HEK293 (cell line): ENCODE measurements at regions not wholly inside any gene's neighbourhood (a gene's known extent, or its start where the extent isn't known, plus 50 kb on each side); places are given as distances from the start of the nearest gene placed in this dataset.

ENCODE experiments used
- CTCF ChIA-PET: fragments of 350-600 bp; formaldehyde crosslinking; extraction: SDS; loops from one replicate; lab custom pipeline; 2021; ENCODE audit warnings: antibody characterized with exemption; lab: Yijun Ruan, JAX
- POLR2A ChIA-PET: fragments of 300-600 bp; formaldehyde crosslinking; extraction: SDS; loops from one replicate; lab custom pipeline; 2020; ENCODE audit warnings: antibody characterized with exemption, inconsistent platforms; lab: Yijun Ruan, JAX
- H3K27ac ChIP-seq: fragments of 200-500 bp; sonication (Bioruptor generic); 2 replicates; pipeline ENCODE4 v1.5.1; 2014; ENCODE audit warnings: low read depth, low read length, control low read depth, inconsistent platforms; ENCODE audit errors: extremely low read depth
- H3K36me3 ChIP-seq, 2 experiments: fragments of 200-500 bp in 1 of 2; sonication (Bioruptor generic) in 1 of 2; 1 replicate in 1 of 2; 2 replicates in 1 of 2; pipeline ENCODE4 v1.5.1; 2014 to 2017; ENCODE audit warnings: inconsistent platforms in 2 of 2, low read length in 2 of 2; ENCODE audit not compliant: control insufficient read depth in 2 of 2, insufficient read depth in 1 of 2
- H3K4me1 ChIP-seq: fragments of 200-500 bp; sonication (Bioruptor generic); 2 replicates; pipeline ENCODE4 v1.5.1; 2014; ENCODE audit warnings: mild to moderate bottlenecking, low read length, inconsistent platforms; ENCODE audit not compliant: control insufficient read depth, insufficient read depth
- H3K4me3 ChIP-seq: 2 replicates; pipeline ENCODE4 v1.5.1; 2011; ENCODE audit warnings: low read depth, mild to moderate bottlenecking, control low read depth, low read length, moderate library complexity
- H3K9me3 ChIP-seq: fragments of 200-500 bp; sonication (Bioruptor generic); 2 replicates; pipeline ENCODE4 v1.5.1; 2014; ENCODE audit warnings: low read depth, low read length, inconsistent platforms; ENCODE audit not compliant: control insufficient read depth, insufficient read depth
- HOXA7 ChIP-seq: sonication (generic); formaldehyde crosslinking; IDR thresholded peaks from 2 replicates; pipeline ENCODE4 v1.8.1; 2022; ENCODE audit warnings: missing genetic modification reagents, borderline replicate concordance
- KLF17 ChIP-seq: fragments of 450-650 bp; formaldehyde crosslinking; IDR thresholded peaks from 2 replicates; pipeline ENCODE4 v1.5.1; 2016; ENCODE audit warnings: missing biosample characterization, missing genetic modification characterization
- PRDM10 ChIP-seq: fragments of 450-650 bp; formaldehyde crosslinking; IDR thresholded peaks from 2 replicates; pipeline ENCODE4 v1.5.1; 2016; ENCODE audit warnings: missing biosample characterization, missing genetic modification characterization
- SCRT2 ChIP-seq: fragments of 450-650 bp; formaldehyde crosslinking; IDR thresholded peaks from 2 replicates; pipeline ENCODE4 v1.5.1; 2016; ENCODE audit warnings: missing biosample characterization, missing genetic modification characterization
- TSHZ1 ChIP-seq: fragments of 450-650 bp; formaldehyde crosslinking; IDR thresholded peaks from 2 replicates; pipeline ENCODE4 v1.5.1; 2016; ENCODE audit warnings: missing biosample characterization, missing genetic modification characterization, borderline replicate concordance
- ZBTB6 ChIP-seq: fragments of 450-650 bp; formaldehyde crosslinking; IDR thresholded peaks from 2 replicates; pipeline ENCODE4 v1.5.1; 2017; ENCODE audit warnings: missing biosample characterization, missing genetic modification characterization
- ZEB2 ChIP-seq: fragments of 450-650 bp; formaldehyde crosslinking; IDR thresholded peaks from 2 replicates; pipeline ENCODE4 v1.5.1; 2016; ENCODE audit warnings: missing biosample characterization, missing genetic modification characterization
- ZFP69B ChIP-seq: fragments of 450-650 bp; formaldehyde crosslinking; IDR thresholded peaks from 2 replicates; pipeline ENCODE4 v1.5.1; 2016; ENCODE audit warnings: missing biosample characterization, missing genetic modification characterization
- ZNF18 ChIP-seq: fragments of 450-650 bp; formaldehyde crosslinking; IDR thresholded peaks from 2 replicates; pipeline ENCODE4 v1.5.1; 2016; ENCODE audit warnings: missing biosample characterization, missing genetic modification characterization
- ZNF26 ChIP-seq: fragments of 450-650 bp; formaldehyde crosslinking; IDR thresholded peaks from 2 replicates; pipeline ENCODE4 v1.5.1; 2016; ENCODE audit warnings: missing biosample characterization, missing genetic modification characterization
- ZNF366 ChIP-seq: fragments of 450-650 bp; formaldehyde crosslinking; conservative IDR thresholded peaks from 2 replicates; pipeline ENCODE4 v1.5.1; 2016; ENCODE audit warnings: missing biosample characterization, missing genetic modification characterization
- ZNF513 ChIP-seq: fragments of 450-650 bp; IDR thresholded peaks from 2 replicates; pipeline ENCODE4 v1.5.1; 2018; ENCODE audit warnings: missing biosample characterization, missing genetic modification characterization
- ZNF521 ChIP-seq: fragments of 450-650 bp; formaldehyde crosslinking; IDR thresholded peaks from 2 replicates; pipeline ENCODE4 v1.5.1; 2017; ENCODE audit warnings: missing biosample characterization, mild to moderate bottlenecking, missing genetic modification characterization
- ZNF548 ChIP-seq: fragments of 450-650 bp; formaldehyde crosslinking; IDR thresholded peaks from 2 replicates; pipeline ENCODE4 v1.5.1; 2016; ENCODE audit warnings: missing biosample characterization, missing genetic modification characterization
- ZNF560 ChIP-seq: fragments of 450-650 bp; formaldehyde crosslinking; IDR thresholded peaks from 2 replicates; pipeline ENCODE4 v1.5.1; 2017; ENCODE audit warnings: missing biosample characterization, missing genetic modification characterization, borderline replicate concordance
- ZNF561 ChIP-seq: fragments of 450-650 bp; IDR thresholded peaks from 2 replicates; pipeline ENCODE4 v1.5.1; 2018; ENCODE audit warnings: missing biosample characterization, missing genetic modification characterization, borderline replicate concordance
- ZNF645 ChIP-seq: fragments of 450-650 bp; formaldehyde crosslinking; IDR thresholded peaks from 2 replicates; pipeline ENCODE4; 2016; ENCODE audit warnings: missing biosample characterization, missing genetic modification characterization

- TF ChIP-seq ZNF366 = no peak
- TF ChIP-seq TSHZ1 (tag by site-specific recombination) = no peak
- no peak for TF ChIP-seq ZNF561
- TF ChIP-seq ZEB2 (tag by site-specific recombination) = no peak
- no peak for TF ChIP-seq HOXA7 (CRISPR knock-in tag)
Measured at GRCh38 chr18:53948991-53949390, 275.5 kb downstream of the MBD2 start (continued).

GRCh38 chr18:53947092-53947640, 277.3 kb downstream of the MBD2 start:
- H3K9me3 ChIP-seq = no peaks in the 10 kb centered on the region
- H3K36me3 ChIP-seq = no peaks in the 10 kb centered on the region
- POLR2A ChIA-PET = no interaction called here
- H3K4me1 ChIP-seq = no peaks in the 10 kb centered on the region
- CTCF ChIA-PET = interaction anchor here (0.6 to 0.9 kb wide), 2 partner anchors 123 to 181 kb away, joined by 3 read pairs; no protein-coding TSS in a partner anchor
- H3K27ac ChIP-seq = no peak overlapping the region
- H3K4me3 ChIP-seq = no peak overlapping the region
- no peak for TF ChIP-seq PRDM10 (tag by site-specific recombination)
- TF ChIP-seq ZFP69B (tag by site-specific recombination) = no peak
- no peak for TF ChIP-seq ZNF26 (tag by site-specific recombination)

GRCh38 chr18:53946594-53946993, 277.9 kb downstream of the MBD2 start:
- ChIA-PET CTCF (interaction anchor here (0.7 kb wide), 1 partner anchor 18 kb away, joined by 3 read pairs; no protein-coding TSS in a partner anchor), POLR2A (no interaction called here)
- H3K9me3 ChIP-seq = no peaks in the 10 kb centered on the region
- H3K4me1 ChIP-seq = no peaks in the 10 kb centered on the region
- H3K27ac ChIP-seq = no peak overlapping the region
- no peaks in the 10 kb centered on the region for H3K36me3 ChIP-seq
- H3K4me3 ChIP-seq = no peak overlapping the region
- TF ChIP-seq KLF17 (tag by site-specific recombination) (no peak), ZNF560 (tag by site-specific recombination) (no peak), ZNF513 (no peak), ZNF645 (tag by site-specific recombination) (no peak), ZNF548 (tag by site-specific recombination) (no peak), SCRT2 (no peak), ZNF521 (no peak), ZNF18 (tag by site-specific recombination) (no peak), ZBTB6 (no peak)
